K562 (cell line): ENCODE measurements at regions not wholly inside any gene's neighbourhood (a gene's known extent, or its start where the extent isn't known, plus 50 kb on each side); places are given as distances from the start of the nearest gene placed in this dataset.

Source experiments
- ATAC-seq: fragments of 200-7000 bp; cut with Tn5 transposase; 3 replicates; pipeline ENCODE4 v1.9.1; 2020; ENCODE audit warnings: moderate library complexity
- BruUV-seq: library from RNA; stranded (reverse); fragments of 400-500 nt; replicated peaks from 2 replicates; lab custom pipeline; 2021; lab: Mats Ljungman, UMichigan
- CTCF ChIA-PET: fragments of 300-600 bp; formaldehyde crosslinking; extraction: SDS; loops from one replicate; lab custom pipeline; 2021; ENCODE audit warnings: low intra/inter-chr PET ratio; lab: Yijun Ruan, JAX
- POLR2A ChIA-PET: fragments of 300-600, 350-650 bp; sonication (Branson Sonifier 250); formaldehyde crosslinking; extraction: SDS; loops from one replicate; lab custom pipeline; 2021; ENCODE audit warnings: antibody characterized with exemption, inconsistent platforms; lab: Yijun Ruan, JAX
- DNase-seq, 4 experiments: peaks; one replicate each; pipeline versions ENCODE4 v3.0.0 to v3.0.0-alpha.2; 2011 to 2018; ENCODE audit warnings: low spot score in 3 of 4, mixed read lengths in 3 of 4; ENCODE audit errors: extremely low read depth in 1 of 4
- FAIRE-seq: peaks from 2 replicates; lab custom pipeline; 2011; peaks lifted over from hg19 to GRCh38; lab: Jason Lieb, UNC
- H2AFZ ChIP-seq: 2 replicates; pipeline ENCODE4 v1.6.0; 2011; ENCODE audit warnings: low read depth, low read length, control low read depth, inconsistent platforms
- H3K27ac ChIP-seq: fragments of 200-600 bp; 3 replicates; pipeline ENCODE4 v1.8.0; 2011; ENCODE audit warnings: low read depth, mild to moderate bottlenecking, control low read depth, inconsistent platforms, low read length, moderate library complexity, mixed read lengths; ENCODE audit errors: extremely low read depth
- H3K27me3 ChIP-seq, 2 experiments: fragments of 300-600 bp in 1 of 2; 2 replicates in 1 of 2; 3 replicates in 1 of 2; pipeline versions ENCODE4 v1.6.0 to v1.8.0; 2011; ENCODE audit warnings: inconsistent platforms in 2 of 2, low read length in 2 of 2, mild to moderate bottlenecking in 1 of 2, mixed read lengths in 1 of 2, moderate library complexity in 1 of 2; ENCODE audit not compliant: control insufficient read depth in 2 of 2, insufficient read depth in 2 of 2
- H3K36me3 ChIP-seq: fragments of 300-600 bp; 3 replicates; pipeline ENCODE4 v1.8.0; 2011; ENCODE audit warnings: mild to moderate bottlenecking, low read length, inconsistent platforms; ENCODE audit not compliant: control insufficient read depth, insufficient read depth
- H3K4me1 ChIP-seq, 2 experiments: fragments of 200-600 bp in 1 of 2; replicated peaks in 1 of 2; 2 replicates in 1 of 2; 3 replicates in 1 of 2; pipeline versions ENCODE4 v1.5.1 to v1.8.0; 2011; ENCODE audit warnings: inconsistent platforms in 2 of 2, low read length in 2 of 2, mild to moderate bottlenecking in 1 of 2, mixed read lengths in 1 of 2, moderate library complexity in 1 of 2; ENCODE audit not compliant: control insufficient read depth in 2 of 2, insufficient read depth in 2 of 2
- H3K4me2 ChIP-seq: 2 replicates; pipeline ENCODE4 v1.6.1; 2011; ENCODE audit warnings: low read length, control low read depth, inconsistent platforms, mixed read lengths; ENCODE audit not compliant: insufficient read depth
- H3K4me3 ChIP-seq: fragments of 200-600 bp; sonication (generic), shearing (Covaris generic); 2 replicates; pipeline ENCODE4 v1.5.1; 2016; ENCODE audit warnings: control low read depth, inconsistent platforms
- H3K79me2 ChIP-seq: fragments of 200-600 bp; 3 replicates; pipeline ENCODE4 v1.8.0; 2011; ENCODE audit warnings: low read length, inconsistent platforms; ENCODE audit not compliant: control insufficient read depth, insufficient read depth
- H3K9ac ChIP-seq, 2 experiments: 2 replicates each; pipeline versions ENCODE4 v1.6.0 to v1.6.1; 2011; ENCODE audit warnings: low read depth in 2 of 2, low read length in 2 of 2, control low read depth in 1 of 2, inconsistent platforms in 1 of 2, mild to moderate bottlenecking in 1 of 2, mixed read lengths in 1 of 2; ENCODE audit not compliant: insufficient read depth in 1 of 2
- H3K9me1 ChIP-seq: one replicate; pipeline ENCODE4 v1.6.0; 2011; ENCODE audit warnings: inconsistent platforms, mild to moderate bottlenecking, low read length, moderate library complexity; ENCODE audit not compliant: control insufficient read depth, insufficient read depth
- H3K9me3 ChIP-seq: replicated peaks from 2 replicates; pipeline ENCODE4 v1.5.1; 2011; ENCODE audit warnings: low read depth, low read length, inconsistent platforms; ENCODE audit not compliant: control insufficient read depth, insufficient read depth
- H4K20me1 ChIP-seq: replicated peaks from 2 replicates; pipeline ENCODE4 v1.6.1; 2011; ENCODE audit warnings: low read length, inconsistent platforms, mixed read lengths; ENCODE audit not compliant: control insufficient read depth, insufficient read depth
- HMG20A ChIP-seq: fragments of 450-650 bp; formaldehyde crosslinking; conservative IDR thresholded peaks from 2 replicates; pipeline ENCODE4 v1.4.0; 2020; ENCODE audit warnings: mild to moderate bottlenecking, mixed read lengths
- TEAD4 ChIP-seq, 2 experiments: sonication (generic) in 1 of 2; formaldehyde crosslinking in 1 of 2; IDR thresholded peaks; 2 replicates each; pipeline versions ENCODE4 v1.6.1 to v1.8.0; 2012 to 2022; ENCODE audit warnings: borderline replicate concordance in 1 of 2, inconsistent platforms in 1 of 2, low read length in 1 of 2, mild to moderate bottlenecking in 1 of 2, missing genetic modification reagents in 1 of 2
- ZFP36 ChIP-seq: fragments of 150-350 bp; IDR thresholded peaks from 2 replicates; pipeline ENCODE4 v1.6.1; 2018; ENCODE audit warnings: low read length, low read depth; ENCODE audit not compliant: partially characterized antibody
- WGBS: fragments of 100-300 bp; shearing (Covaris generic); methylation state at CpG from one replicate; pipeline ENCODE4 v1.1.6; 2016; ENCODE audit warnings: low coverage, mixed read lengths; ENCODE audit not compliant: insufficient coverage; ENCODE audit errors: missing lambda C conversion rate; 5-methylcytosine and 5-hydroxymethylcytosine counted together
- in situ Hi-C: fragments of 300-500 bp; cut with MboI; formaldehyde crosslinking; loops from 4 replicates; pipeline ENCODE4 v1.15.0; 2018; ENCODE audit warnings: inconsistent platforms, mixed read lengths
- intact Hi-C: fragments of 100-400 bp; cut with micrococcal nuclease; formaldehyde crosslinking; loops from 2 replicates; pipeline ENCODE4 v1.14.2; 2022
- TF ChIP-seq, protein P1 (sequence below): fragments of 450-650 bp; IDR thresholded peaks from one replicate; pipeline ENCODE4 v1.6.1; 2018; ENCODE audit warnings: mild to moderate bottlenecking, moderate library complexity; ENCODE audit not compliant: partially characterized antibody

DNA sequence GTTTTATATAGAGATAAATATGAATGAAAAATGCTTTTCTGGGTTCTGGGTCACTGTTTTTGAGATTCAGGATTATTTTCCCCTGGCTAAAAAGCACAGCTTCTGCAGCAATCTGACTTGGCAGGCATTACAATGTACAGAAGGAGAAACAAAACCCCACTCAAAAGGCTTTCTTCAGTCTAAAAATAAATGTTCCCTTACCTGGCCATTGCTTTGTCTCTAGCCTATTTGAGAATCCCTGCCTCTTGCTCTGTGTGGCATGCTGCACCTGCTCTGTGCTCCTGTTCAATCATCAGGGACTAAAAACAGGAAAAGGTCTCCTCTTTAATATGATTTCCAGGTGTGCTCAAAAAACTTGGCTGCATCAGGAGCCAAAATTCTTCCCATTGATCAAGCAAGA, 187.4 kb upstream of the STAC start (continued):
- TF ChIP-seq, protein P1, sequence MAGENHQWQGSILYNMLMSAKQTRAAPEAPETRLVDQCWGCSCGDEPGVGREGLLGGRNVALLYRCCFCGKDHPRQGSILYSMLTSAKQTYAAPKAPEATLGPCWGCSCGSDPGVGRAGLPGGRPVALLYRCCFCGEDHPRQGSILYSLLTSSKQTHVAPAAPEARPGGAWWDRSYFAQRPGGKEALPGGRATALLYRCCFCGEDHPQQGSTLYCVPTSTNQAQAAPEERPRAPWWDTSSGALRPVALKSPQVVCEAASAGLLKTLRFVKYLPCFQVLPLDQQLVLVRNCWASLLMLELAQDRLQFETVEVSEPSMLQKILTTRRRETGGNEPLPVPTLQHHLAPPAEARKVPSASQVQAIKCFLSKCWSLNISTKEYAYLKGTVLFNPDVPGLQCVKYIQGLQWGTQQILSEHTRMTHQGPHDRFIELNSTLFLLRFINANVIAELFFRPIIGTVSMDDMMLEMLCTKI = no peak
- TF ChIP-seq ZFP36 = no peak

DNA sequence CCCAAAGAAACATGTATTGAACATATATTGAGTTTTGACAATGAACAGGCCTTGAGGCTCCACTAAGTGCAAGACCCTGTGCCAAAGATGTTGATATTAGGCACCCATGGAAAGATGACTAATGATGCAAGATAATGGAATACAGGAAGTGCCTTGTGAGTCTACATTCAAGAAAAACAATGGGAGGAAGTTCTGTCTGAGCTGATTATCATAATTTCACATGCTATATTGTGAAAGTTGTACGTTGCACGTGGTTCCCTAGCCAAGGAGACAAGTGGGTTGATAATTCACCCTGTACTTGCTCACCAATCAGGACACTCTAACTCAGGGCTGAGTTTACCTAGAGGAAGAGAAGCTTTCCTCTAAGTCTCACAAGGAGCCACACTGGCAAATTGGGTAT, 186.9 kb upstream of the STAC start:
- H3K9me1 ChIP-seq = no peaks in the 10 kb centered on the region
- POLR2A ChIA-PET = no interaction called here
- no peaks in the 10 kb centered on the region for H3K79me2 ChIP-seq
- H2AFZ ChIP-seq = no peak overlapping the region
- TF ChIP-seq TEAD4 (IDR thresholded peaks at IDR 0.05; ENCODE audit: low read length) (no peak), TEAD4 (CRISPR knock-in tag; IDR thresholded peaks at IDR 0.05; ENCODE audit: borderline replicate concordance) (no peak), HMG20A (CRISPR knock-in tag) (no peak)
- no peaks in the 10 kb centered on the region for H4K20me1 ChIP-seq
- in situ Hi-C loops = no loop called here
- H3K4me2 ChIP-seq = no peak overlapping the region
- CTCF ChIA-PET = no interaction called here
- H3K9ac ChIP-seq = no peak overlapping the region
- H3K4me3 ChIP-seq = no peak overlapping the region
- DNase-seq = no peak
- 0% methylated on average over 2 of the region's 2 CpGs for WGBS
- FAIRE-seq = no peak
- intact Hi-C loops = no loop called here
- H3K27ac ChIP-seq = no peak overlapping the region
- H3K36me3 ChIP-seq = no peaks in the 10 kb centered on the region
- H3K27me3 ChIP-seq = no peaks in the 10 kb centered on the region
- no peaks in the 10 kb centered on the region; the same call in 1 of the 2 replicates for H3K9me3 ChIP-seq
- no peak for ATAC-seq
- H3K4me1 ChIP-seq = no peaks in the 10 kb centered on the region
- BruUV-seq = no TSS peak
